Muscle of leg (tissue), 3 donors: ENCODE measurements at regions not wholly inside any gene's neighbourhood (a gene's known extent, or its start where the extent isn't known, plus 50 kb on each side); places are given as distances from the start of the nearest gene placed in this dataset.
"Not testable (repeated sequence)": the region's sequence is repeated elsewhere in the genome, so short reads cannot be mapped to it uniquely, and the experiment has no call there.

ENCODE experiments used
- DNase-seq: peaks from one replicate; pipeline ENCODE4 v3.0.0; 2013
- H3K27ac ChIP-seq: one replicate; pipeline ENCODE4 v1.5.1; 2013; ENCODE audit warnings: mild to moderate bottlenecking, low read length, control low read depth
- H3K27me3 ChIP-seq: one replicate; pipeline ENCODE4 v1.6.1; 2013; ENCODE audit warnings: low read length; ENCODE audit not compliant: control insufficient read depth, insufficient read depth
- H3K36me3 ChIP-seq: one replicate; pipeline ENCODE4 v1.6.1; 2013; ENCODE audit warnings: low read length; ENCODE audit not compliant: control insufficient read depth, insufficient read depth
- H3K4me1 ChIP-seq: one replicate; pipeline ENCODE4 v1.6.1; 2013; ENCODE audit warnings: low read length; ENCODE audit not compliant: control insufficient read depth, insufficient read depth
- H3K4me3 ChIP-seq: one replicate; pipeline ENCODE4 v1.5.1; 2013; ENCODE audit warnings: low read length, control low read depth
- H3K9me3 ChIP-seq: replicated peaks from 2 replicates; pipeline ENCODE4 v1.6.1; 2013; ENCODE audit warnings: low read depth, low read length; ENCODE audit not compliant: control insufficient read depth
- WGBS: methylation state at CpG from one replicate; pipeline ENCODE4 v1.1.5; 2013; ENCODE audit warnings: missing lambda C conversion rate; ENCODE audit not compliant: insufficient coverage; 5-methylcytosine and 5-hydroxymethylcytosine counted together

GRCh38 chr20:47962286-47962963, 177.1 kb upstream of the SULF2 start:
- Histone ChIP-seq H3K9me3 (no peaks in the 10 kb centered on the region), H3K27me3 (peaks cover 31% of the 10 kb centered on the region), H3K4me3 (no peak overlapping the region), H3K27ac (no peak overlapping the region), H3K36me3 (no peaks in the 10 kb centered on the region), H3K4me1 (peaks cover 11% of the 10 kb centered on the region)
- no peak for DNase-seq
- WGBS = 69% methylated on average over 5 of the region's 7 CpGs

GRCh38 chr20:47960769-47961541, 175.7 kb upstream of the SULF2 start:
- WGBS = 85% methylated on average over 6 of the region's 7 CpGs

GRCh38 chr20:47960277-47960676, 175.0 kb upstream of the SULF2 start:
- no peak overlapping the region for H3K4me3 ChIP-seq
- no peaks in the 10 kb centered on the region for H3K9me3 ChIP-seq
- peaks cover 41% of the 10 kb centered on the region for H3K27me3 ChIP-seq
- 86% methylated on average over 4 of the region's 8 CpGs for WGBS
- DNase-seq = no peak
- no peaks in the 10 kb centered on the region for H3K36me3 ChIP-seq
- peaks cover 28% of the 10 kb centered on the region for H3K4me1 ChIP-seq
- H3K27ac ChIP-seq = no peak overlapping the region

More at GRCh38 chr20:47960769-47961541, 175.7 kb upstream of the SULF2 start:
- peaks cover 38% of the 10 kb centered on the region for H3K27me3 ChIP-seq
- no peak overlapping the region for H3K27ac ChIP-seq
- H3K4me3 ChIP-seq = no peak overlapping the region
- H3K9me3 ChIP-seq = no peaks in the 10 kb centered on the region
- no peak for DNase-seq
- H3K36me3 ChIP-seq = no peaks in the 10 kb centered on the region
- H3K4me1 ChIP-seq = peaks cover 26% of the 10 kb centered on the region

GRCh38 chr20:47957989-47958801, 172.9 kb upstream of the SULF2 start:
- not testable (repeated sequence) for H3K36me3 ChIP-seq, H3K9me3 ChIP-seq, H3K4me3 ChIP-seq
- DNase-seq = peak; percentile 78
- 45% methylated on average over 7 of the region's 16 CpGs for WGBS
- peaks cover 28% of the 10 kb centered on the region for H3K4me1 ChIP-seq
- H3K27ac ChIP-seq = peak overlapping the region; percentile 49
- peaks cover 55% of the 10 kb centered on the region for H3K27me3 ChIP-seq

- no peak for DNase-seq
- 87% methylated on average over 10 of the region's 11 CpGs for whole genome bisulfite sequencing
- no peak overlapping the region for H3K27ac ChIP-seq
- H3K36me3 ChIP-seq = no peaks in the 10 kb centered on the region
- H3K4me3 ChIP-seq = no peak overlapping the region
- no peaks in the 10 kb centered on the region for H3K9me3 ChIP-seq
- H3K27me3 ChIP-seq = peaks cover 55% of the 10 kb centered on the region
- peaks cover 29% of the 10 kb centered on the region for H3K4me1 ChIP-seq
Measured at GRCh38 chr20:47957135-47957534, 171.9 kb upstream of the SULF2 start.

- Histone ChIP-seq H3K4me1 (peaks cover 31% of the 10 kb centered on the region), H3K9me3 (no peaks in the 10 kb centered on the region), H3K27me3 (peaks cover 55% of the 10 kb centered on the region), H3K4me3 (no peak overlapping the region), H3K27ac (peak overlapping the region; percentile 80), H3K36me3 (no peaks in the 10 kb centered on the region)
- peak; percentile 91 for DNase-seq
- WGBS = 40% methylated on average over 17 of the region's 19 CpGs
Measured at GRCh38 chr20:47956268-47956995, 171.2 kb upstream of the SULF2 start.

GRCh38 chr20:47953471-47953870, 168.2 kb upstream of the SULF2 start:
- Histone ChIP-seq H3K36me3 (no peaks in the 10 kb centered on the region), H3K9me3 (no peaks in the 10 kb centered on the region), H3K27me3 (peaks cover 48% of the 10 kb centered on the region), H3K27ac (no peak overlapping the region), H3K4me1 (peaks cover 33% of the 10 kb centered on the region), H3K4me3 (no peak overlapping the region)
- DNase-seq = no peak
- 76% methylated on average over 3 of the region's 6 CpGs for WGBS

GRCh38 chr20:47952023-47952564, 166.8 kb upstream of the SULF2 start:
- DNase-seq = no peak
- WGBS = 68% methylated on average over 8 of the region's 9 CpGs
- Histone ChIP-seq H3K27me3 (peaks cover 47% of the 10 kb centered on the region), H3K36me3 (no peaks in the 10 kb centered on the region), H3K27ac (no peak overlapping the region), H3K9me3 (no peaks in the 10 kb centered on the region), H3K4me1 (peaks cover 21% of the 10 kb centered on the region), H3K4me3 (no peak overlapping the region)

- Histone ChIP-seq H3K4me1 (peaks cover 16% of the 10 kb centered on the region), H3K36me3 (no peaks in the 10 kb centered on the region)
Measured at GRCh38 chr20:47951521-47951971, 166.3 kb upstream of the SULF2 start.

More at GRCh38 chr20:47951521-47951971, 166.3 kb upstream of the SULF2 start:
- no peak overlapping the region for H3K4me3 ChIP-seq
- H3K9me3 ChIP-seq = no peaks in the 10 kb centered on the region
- H3K27me3 ChIP-seq = peaks cover 45% of the 10 kb centered on the region
- H3K27ac ChIP-seq = no peak overlapping the region
- peak; percentile 7 for DNase-seq
- no CpG with 5 or more reads among the region's 4 CpGs for WGBS
